H1 (cell line): ENCODE measurements at regions not wholly inside any gene's neighbourhood (a gene's known extent, or its start where the extent isn't known, plus 50 kb on each side); places are given as distances from the start of the nearest gene placed in this dataset.

Experiments
- CTCF ChIA-PET: fragments of 300-600 bp; sonication (Branson Sonifier 250); formaldehyde crosslinking; loops from one replicate; lab custom pipeline; 2021; ENCODE audit not compliant: partially characterized antibody; lab: Charles Lee
- POLR2A ChIA-PET: fragments of 300-600 bp; sonication (Branson Sonifier 250); formaldehyde crosslinking; loops from one replicate; lab custom pipeline; 2021; ENCODE audit warnings: inconsistent platforms; ENCODE audit not compliant: partially characterized antibody; lab: Charles Lee
- DNase-seq, 2 experiments: peaks; one replicate each; pipeline versions ENCODE4 v3.0.0 to v3.0.0-alpha.2; 2010 to 2022; ENCODE audit warnings: low spot score in 2 of 2, low read depth in 1 of 2, mixed read lengths in 1 of 2
- FAIRE-seq: peaks from 2 replicates; lab custom pipeline; 2011; peaks lifted over from hg19 to GRCh38; lab: Jason Lieb, UNC
- H2AFZ ChIP-seq: 2 replicates; pipeline ENCODE4 v1.8.1; 2012; ENCODE audit warnings: low read length, inconsistent platforms
- H2AK5ac ChIP-seq: 2 replicates; pipeline ENCODE4 v1.6.1; 2013; ENCODE audit warnings: low read depth, low read length
- H2BK120ac ChIP-seq: replicated peaks from 2 replicates; pipeline ENCODE3; 2013; ENCODE audit warnings: low read depth, low read length, inconsistent platforms
- H2BK12ac ChIP-seq: 2 replicates; pipeline ENCODE4 v1.6.1; 2013; ENCODE audit warnings: low read depth, low read length
- H2BK15ac ChIP-seq: 2 replicates; pipeline ENCODE4 v1.6.1; 2013; ENCODE audit warnings: low read length
- H2BK20ac ChIP-seq: 2 replicates; pipeline ENCODE4 v1.6.1; 2013; ENCODE audit warnings: low read length
- H2BK5ac ChIP-seq: 2 replicates; pipeline ENCODE4 v1.6.1; 2013; ENCODE audit warnings: low read depth, low read length
- H3K14ac ChIP-seq: 2 replicates; pipeline ENCODE4 v1.6.1; 2013; ENCODE audit warnings: inconsistent platforms; ENCODE audit not compliant: insufficient read length
- H3K18ac ChIP-seq: 2 replicates; pipeline ENCODE4 v1.6.1; 2013; ENCODE audit warnings: low read length; ENCODE audit errors: extremely low read depth
- H3K23ac ChIP-seq: 2 replicates; pipeline ENCODE4 v1.6.1; 2013; ENCODE audit warnings: inconsistent platforms; ENCODE audit not compliant: insufficient read length
- H3K23me2 ChIP-seq: 2 replicates; pipeline ENCODE4 v1.6.1; 2013; ENCODE audit warnings: low read depth, low read length
- H3K27ac ChIP-seq: 2 replicates; pipeline ENCODE4 v1.6.1; 2011; ENCODE audit warnings: low read depth, low read length, inconsistent platforms
- H3K27me3 ChIP-seq, 4 experiments: replicated peaks in 1 of 4; 1 replicate in 1 of 4; 2 replicates in 3 of 4; pipeline versions ENCODE4 v1.6.1 to v1.8.1; 2011 to 2013; ENCODE audit warnings: low read length in 3 of 4, mild to moderate bottlenecking in 3 of 4, inconsistent platforms in 2 of 4, mixed read lengths in 2 of 4, moderate library complexity in 1 of 4; ENCODE audit not compliant: control insufficient read depth in 3 of 4, insufficient read depth in 3 of 4; ENCODE audit errors: extremely low read depth in 1 of 4
- H3K36me3 ChIP-seq, 4 experiments: 2 replicates each; pipeline versions ENCODE4 v1.6.1 to v1.8.1; 2011 to 2013; ENCODE audit warnings: mild to moderate bottlenecking in 4 of 4, low read length in 3 of 4, moderate library complexity in 2 of 4, control low read depth in 1 of 4, inconsistent platforms in 1 of 4; ENCODE audit not compliant: insufficient read depth in 4 of 4, control insufficient read depth in 2 of 4
- H3K4ac ChIP-seq: replicated peaks from 2 replicates; pipeline ENCODE3; 2013; ENCODE audit warnings: low read length, low read depth, mixed read lengths, inconsistent platforms; ENCODE audit not compliant: insufficient read length
- H3K4me1 ChIP-seq, 4 experiments: replicated peaks in 1 of 4; 1 replicate in 1 of 4; 2 replicates in 3 of 4; pipeline versions ENCODE4 v1.6.1 to v1.8.1; 2011 to 2013; ENCODE audit warnings: low read length in 3 of 4, inconsistent platforms in 2 of 4, mixed read lengths in 1 of 4; ENCODE audit not compliant: insufficient read depth in 4 of 4, control insufficient read depth in 3 of 4
- H3K4me2 ChIP-seq, 2 experiments: 2 replicates each; pipeline versions ENCODE4 v1.6.1 to v1.8.1; 2011 to 2013; ENCODE audit warnings: low read depth in 2 of 2, low read length in 2 of 2, control low read depth in 1 of 2, inconsistent platforms in 1 of 2, mild to moderate bottlenecking in 1 of 2; ENCODE audit not compliant: insufficient read depth in 1 of 2
- H3K4me3 ChIP-seq, 4 experiments: fragments of 200-600, 300-600 bp in 1 of 4; sonication (generic), shearing (Covaris generic), sonication (Bioruptor Twin) in 1 of 4; 2 replicates each; pipeline versions ENCODE4 v1.5.1 to v1.8.1; 2011 to 2016; ENCODE audit warnings: low read length in 4 of 4, low read depth in 3 of 4, control low read depth in 2 of 4, inconsistent platforms in 2 of 4, mild to moderate bottlenecking in 2 of 4, mixed read lengths in 1 of 4, moderate library complexity in 1 of 4; ENCODE audit not compliant: insufficient read depth in 2 of 4; ENCODE audit errors: extremely low read depth in 1 of 4
- H3K56ac ChIP-seq: replicated peaks from 2 replicates; pipeline ENCODE3; 2013; ENCODE audit warnings: low read depth, mild to moderate bottlenecking, mixed read lengths, low read length, inconsistent platforms; ENCODE audit not compliant: insufficient read length
- H3K79me1 ChIP-seq: 2 replicates; pipeline ENCODE4 v1.6.1; 2013; ENCODE audit warnings: low read depth, low read length, control low read depth
- H3K79me2 ChIP-seq, 2 experiments: 2 replicates each; pipeline versions ENCODE4 v1.6.1 to v1.8.1; 2012 to 2013; ENCODE audit warnings: low read length in 2 of 2, mild to moderate bottlenecking in 2 of 2, inconsistent platforms in 1 of 2; ENCODE audit not compliant: insufficient read depth in 2 of 2, control insufficient read depth in 1 of 2
- H3K9ac ChIP-seq, 4 experiments: replicated peaks in 1 of 4; 1 replicate in 1 of 4; 2 replicates in 3 of 4; pipeline versions ENCODE4 v1.6.1 to v1.8.1; 2011 to 2013; ENCODE audit warnings: low read depth in 3 of 4, low read length in 3 of 4, control low read depth in 2 of 4, mild to moderate bottlenecking in 2 of 4, moderate library complexity in 2 of 4, inconsistent platforms in 1 of 4; ENCODE audit errors: extremely low read depth in 1 of 4
- H3K9me3 ChIP-seq, 2 experiments: 2 replicates each; pipeline versions ENCODE4 v1.6.1 to v1.8.1; 2012 to 2013; ENCODE audit warnings: mild to moderate bottlenecking in 2 of 2, moderate library complexity in 2 of 2, control low read depth in 1 of 2, inconsistent platforms in 1 of 2, low read depth in 1 of 2, low read length in 1 of 2, mixed read lengths in 1 of 2; ENCODE audit not compliant: insufficient read depth in 2 of 2
- H4K20me1 ChIP-seq, 2 experiments: replicated peaks in 1 of 2; 2 replicates each; pipeline versions ENCODE3 to v1.8.1; 2011 to 2013; ENCODE audit warnings: inconsistent platforms in 2 of 2, low read length in 2 of 2, mild to moderate bottlenecking in 1 of 2; ENCODE audit not compliant: insufficient read depth in 2 of 2, control insufficient read depth in 1 of 2
- H4K5ac ChIP-seq: 2 replicates; pipeline ENCODE4 v1.6.1; 2013; ENCODE audit warnings: low read length, low read depth, mixed read lengths, inconsistent platforms; ENCODE audit not compliant: insufficient read length
- H4K8ac ChIP-seq: 2 replicates; pipeline ENCODE4 v1.8.0; 2013; ENCODE audit warnings: mild to moderate bottlenecking, moderate library complexity, low read length, inconsistent platforms; ENCODE audit not compliant: insufficient read depth; ENCODE audit errors: extremely low read depth
- H4K91ac ChIP-seq: replicated peaks from 2 replicates; pipeline ENCODE3; 2013; ENCODE audit warnings: low read length, mixed read lengths, inconsistent platforms; ENCODE audit not compliant: insufficient read length
- CREB1 ChIP-seq: IDR thresholded peaks from 2 replicates; pipeline ENCODE4 v1.6.1; 2012; ENCODE audit warnings: inconsistent platforms
- CTBP2 ChIP-seq: IDR thresholded peaks from 2 replicates; pipeline ENCODE4 v1.7.0; 2011; ENCODE audit warnings: borderline replicate concordance, mild to moderate bottlenecking, moderate library complexity, mixed read lengths, low read length; ENCODE audit not compliant: insufficient read depth, insufficient read length
- EGR1 ChIP-seq: IDR thresholded peaks from 2 replicates; pipeline ENCODE4 v1.6.1; 2011; ENCODE audit warnings: low read depth, low read length, borderline replicate concordance
- EP300 ChIP-seq, 2 experiments: IDR thresholded peaks; 1 replicate in 1 of 2; 2 replicates in 1 of 2; pipeline ENCODE4 v1.6.1; 2011 to 2012; ENCODE audit warnings: low read depth in 2 of 2, low read length in 2 of 2, mild to moderate bottlenecking in 2 of 2, borderline replicate concordance in 1 of 2, inconsistent platforms in 1 of 2, moderate library complexity in 1 of 2
- EZH2 ChIP-seq: fragments of 200-600 bp; sonication (generic); IDR thresholded peaks from 2 replicates; pipeline ENCODE4 v1.7.1; 2012; ENCODE audit warnings: low read depth, mild to moderate bottlenecking, moderate library complexity, low read length, inconsistent platforms; ENCODE audit not compliant: severe bottlenecking
- RBBP5 ChIP-seq: IDR thresholded peaks from 2 replicates; pipeline ENCODE4 v1.7.1; 2012; ENCODE audit warnings: low read depth, mild to moderate bottlenecking, inconsistent platforms, low read length, moderate library complexity, borderline replicate concordance
- RNF2 ChIP-seq: fragments of 200-900, 300-1000 bp; sonication (generic); IDR thresholded peaks from 2 replicates; pipeline ENCODE4 v1.7.1; 2016; ENCODE audit warnings: borderline replicate concordance, low read depth, mild to moderate bottlenecking, antibody characterized with exemption, low read length; ENCODE audit not compliant: poor library complexity, severe bottlenecking; ENCODE audit errors: missing control alignments
- SP1 ChIP-seq: IDR thresholded peaks from 2 replicates; pipeline ENCODE4 v1.6.1; 2011; ENCODE audit warnings: low read depth, low read length
- WGBS, 2 experiments: shearing (Covaris generic) in 1 of 2; methylation state at CpG; one replicate each; pipeline versions ENCODE4 v1.1.6 to v1.1.7; 2013 to 2015; ENCODE audit warnings: low lambda C conversion rate in 2 of 2, mixed read lengths in 2 of 2, inconsistent platforms in 1 of 2, low coverage in 1 of 2, missing lambda C conversion rate in 1 of 2; ENCODE audit not compliant: insufficient replicate concordance in 2 of 2, insufficient coverage in 1 of 2, insufficient read length in 1 of 2; ENCODE audit errors: extremely low coverage in 1 of 2, missing lambda C conversion rate in 1 of 2; 5-methylcytosine and 5-hydroxymethylcytosine counted together

DNA sequence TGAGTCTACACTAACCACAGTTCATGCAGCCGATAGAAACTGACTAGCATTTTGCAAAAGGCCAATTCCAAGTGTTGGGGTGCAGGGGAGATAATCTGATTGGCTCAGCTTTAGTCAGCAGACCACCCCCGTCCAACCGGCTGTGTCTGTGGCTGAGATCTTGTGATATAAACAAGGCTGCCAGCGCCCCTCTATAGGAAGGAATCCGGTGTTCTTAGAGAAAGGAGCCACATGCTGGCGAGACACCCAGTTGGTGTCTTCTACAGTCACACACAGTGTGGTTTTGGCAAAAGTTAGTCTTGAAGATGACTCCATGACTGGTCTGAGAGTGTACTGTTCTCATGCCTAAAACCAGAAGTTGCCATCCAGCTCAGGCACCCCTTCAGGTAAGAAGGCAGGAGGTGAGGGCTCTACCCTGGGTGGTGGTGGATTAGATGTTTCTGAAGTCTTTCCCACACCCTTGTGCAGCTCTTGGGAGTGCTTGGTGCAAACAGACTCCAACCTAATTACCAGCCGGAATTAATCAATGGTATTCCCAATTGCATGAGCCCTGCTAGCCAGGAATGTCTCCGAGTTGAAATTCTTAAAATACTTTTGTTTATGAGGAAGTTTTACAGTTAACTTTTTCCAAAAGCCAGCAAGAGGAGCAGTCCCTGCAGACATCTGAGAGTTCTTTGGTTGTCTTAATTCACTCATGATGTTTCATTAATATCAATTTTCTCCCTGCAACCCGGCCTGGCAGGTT is 172.3 kb upstream of the IRX6 start:
- H2AK5ac ChIP-seq: no peak overlapping the region
- FAIRE-seq: no peak
- no peak overlapping the region for H2BK120ac ChIP-seq
- 83% methylated on average over 9 of the region's 9 CpGs; no CpG with 5 or more reads in 1 of the 2 experiments for WGBS, 2 experiments
- no peaks in the 10 kb centered on the region for H3K23me2 ChIP-seq
- TF ChIP-seq EZH2 (no peak), RBBP5 (no peak), EP300 (IDR thresholded peaks at IDR 0.05; ENCODE audit: borderline replicate concordance in 1 of 2, low read depth in 2 of 2, low read length in 2 of 2) (no peak), SP1 (no peak), CTBP2 (no peak), EGR1 (no peak), RNF2 (no peak), CREB1 (no peak)
- no peak overlapping the region for H3K27ac ChIP-seq
- H3K9ac ChIP-seq: no peak overlapping the region
- H3K9me3 ChIP-seq: peaks cover 0 to 3% of the 10 kb centered on the region in 2 experiments; a peak in 1 of 4 replicates
- H2BK15ac ChIP-seq: no peak overlapping the region
- H3K27me3 ChIP-seq: no peaks in the 10 kb centered on the region; a peak in 1 of 7 replicates
- H3K4me3 ChIP-seq: no peak overlapping the region
- no peak overlapping the region for H3K4me2 ChIP-seq
- H3K79me1 ChIP-seq: no peaks in the 10 kb centered on the region
- H4K8ac ChIP-seq: no peak overlapping the region
- H3K14ac ChIP-seq: no peak overlapping the region
- ChIA-PET CTCF (no interaction called here), POLR2A (no interaction called here)
- DNase-seq: no peak
- H3K4me1 ChIP-seq: no peaks in the 10 kb centered on the region
- H4K91ac ChIP-seq: no peak overlapping the region
- no peak overlapping the region for H3K23ac ChIP-seq
- no peak overlapping the region for H2BK20ac ChIP-seq
- no peak overlapping the region for H4K5ac ChIP-seq
- H3K79me2 ChIP-seq: no peaks in the 10 kb centered on the region
- H3K56ac ChIP-seq: no peak overlapping the region
- H4K20me1 ChIP-seq: no peaks in the 10 kb centered on the region
- no peak overlapping the region for H3K4ac ChIP-seq
- H2BK12ac ChIP-seq: no peak overlapping the region
- no peak overlapping the region for H2BK5ac ChIP-seq
- H3K18ac ChIP-seq: no peak overlapping the region
- peak overlapping the region; percentile 39; the same call in 1 of the 2 replicates for H2AFZ ChIP-seq
- H3K36me3 ChIP-seq: no peaks in the 10 kb centered on the region
